ENCODE measurements at regions not wholly inside any gene's neighbourhood (a gene's known extent, or its start where the extent isn't known, plus 50 kb on each side); places are given as distances from the start of the nearest gene placed in this dataset.

DNA sequence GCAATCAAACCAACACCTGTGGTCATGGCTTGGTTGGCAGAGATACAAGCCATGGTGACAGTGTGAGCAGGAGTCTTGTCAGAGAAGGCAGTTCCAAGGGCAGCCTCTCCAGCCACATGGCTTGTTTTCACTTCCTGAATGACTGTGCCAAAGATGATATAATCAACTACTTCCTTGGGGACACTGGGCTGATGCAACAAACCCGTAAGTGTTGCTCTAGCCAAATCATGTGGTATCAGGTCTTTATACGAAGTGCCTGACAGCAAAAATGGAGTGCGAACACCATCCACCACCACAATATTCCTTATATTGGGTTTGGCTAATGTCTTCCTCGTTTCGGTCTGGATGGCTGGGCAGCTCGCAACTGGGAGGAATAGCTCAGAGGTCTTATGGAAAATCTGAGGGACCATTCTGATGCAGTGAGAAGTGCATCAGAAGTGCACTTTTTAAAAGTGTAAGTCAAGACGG is 922.0 kb downstream of the NLGN4X start:
- in situ Hi-C loops (cut with MboI): no loop called here
- POLR2A ChIA-PET: no interaction called here

More for the DNA sequence above, 922.0 kb downstream of the NLGN4X start:
- H3K4me1 ChIP-seq (ENCODE audit: control insufficient read depth, insufficient read depth, low read length): no peaks in the 10 kb centered on the region
- ChIA-PET RAD21 (ENCODE audit: unreplicated experiment) (no interaction called here), CTCF (no interaction called here), SMC1A (ENCODE audit: uncharacterized antibody, unreplicated experiment) (no interaction called here)
- no peak; the same call in 2 of the 3 replicates for ATAC-seq
- no peaks in the 10 kb centered on the region for H3K27me3 ChIP-seq (replicated peaks in 1 of 2; ENCODE audit: control insufficient read depth in 2 of 2, insufficient read depth in 2 of 2, low read length in 1 of 2)
- H3K9ac ChIP-seq (ENCODE audit: control insufficient read depth, insufficient read depth, low read length): no peak overlapping the region
- H3K27ac ChIP-seq (ENCODE audit: control insufficient read depth, insufficient read depth): no peak overlapping the region
- WGBS (ENCODE audit: insufficient coverage, insufficient replicate concordance, low lambda C conversion rate, missing lambda C conversion rate): 29% methylated on average over 7 of the region's 7 CpGs
- no peaks in the 10 kb centered on the region for H3K36me3 ChIP-seq (ENCODE audit: control insufficient read depth in 2 of 2, insufficient read depth in 2 of 2, low read length in 1 of 2)
- no peak for TF ChIP-seq CHD2 (IDR thresholded peaks at IDR 0.05; ENCODE audit: borderline replicate concordance, low read depth, low read length)
- TF ChIP-seq MXI1 (IDR thresholded peaks at IDR 0.05; ENCODE audit: low read depth, low read length): no peak
- no peak for TF ChIP-seq RAD21 (IDR thresholded peaks at IDR 0.05; ENCODE audit: insufficient read depth, low read depth, low read length)
- no peak for TF ChIP-seq BACH1 (IDR thresholded peaks at IDR 0.05; ENCODE audit: borderline replicate concordance)
- no peak for TF ChIP-seq PML (IDR thresholded peaks at IDR 0.05; ENCODE audit: low read length)
- TF ChIP-seq KDM1A (IDR thresholded peaks at IDR 0.05; ENCODE audit: borderline replicate concordance): no peak
- TF ChIP-seq YY1 (IDR thresholded peaks at IDR 0.05; ENCODE audit: low read depth, low read length): no peak
- TF ChIP-seq, protein P1, sequence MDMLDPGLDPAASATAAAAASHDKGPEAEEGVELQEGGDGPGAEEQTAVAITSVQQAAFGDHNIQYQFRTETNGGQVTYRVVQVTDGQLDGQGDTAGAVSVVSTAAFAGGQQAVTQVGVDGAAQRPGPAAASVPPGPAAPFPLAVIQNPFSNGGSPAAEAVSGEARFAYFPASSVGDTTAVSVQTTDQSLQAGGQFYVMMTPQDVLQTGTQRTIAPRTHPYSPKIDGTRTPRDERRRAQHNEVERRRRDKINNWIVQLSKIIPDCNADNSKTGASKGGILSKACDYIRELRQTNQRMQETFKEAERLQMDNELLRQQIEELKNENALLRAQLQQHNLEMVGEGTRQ (IDR thresholded peaks at IDR 0.05; ENCODE audit: borderline replicate concordance, low read depth, low read length): no peak
- TF ChIP-seq, protein P2, sequence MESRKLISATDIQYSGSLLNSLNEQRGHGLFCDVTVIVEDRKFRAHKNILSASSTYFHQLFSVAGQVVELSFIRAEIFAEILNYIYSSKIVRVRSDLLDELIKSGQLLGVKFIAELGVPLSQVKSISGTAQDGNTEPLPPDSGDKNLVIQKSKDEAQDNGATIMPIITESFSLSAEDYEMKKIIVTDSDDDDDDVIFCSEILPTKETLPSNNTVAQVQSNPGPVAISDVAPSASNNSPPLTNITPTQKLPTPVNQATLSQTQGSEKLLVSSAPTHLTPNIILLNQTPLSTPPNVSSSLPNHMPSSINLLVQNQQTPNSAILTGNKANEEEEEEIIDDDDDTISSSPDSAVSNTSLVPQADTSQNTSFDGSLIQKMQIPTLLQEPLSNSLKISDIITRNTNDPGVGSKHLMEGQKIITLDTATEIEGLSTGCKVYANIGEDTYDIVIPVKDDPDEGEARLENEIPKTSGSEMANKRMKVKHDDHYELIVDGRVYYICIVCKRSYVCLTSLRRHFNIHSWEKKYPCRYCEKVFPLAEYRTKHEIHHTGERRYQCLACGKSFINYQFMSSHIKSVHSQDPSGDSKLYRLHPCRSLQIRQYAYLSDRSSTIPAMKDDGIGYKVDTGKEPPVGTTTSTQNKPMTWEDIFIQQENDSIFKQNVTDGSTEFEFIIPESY (IDR thresholded peaks at IDR 0.05): no peak
- TF ChIP-seq, protein P3, sequence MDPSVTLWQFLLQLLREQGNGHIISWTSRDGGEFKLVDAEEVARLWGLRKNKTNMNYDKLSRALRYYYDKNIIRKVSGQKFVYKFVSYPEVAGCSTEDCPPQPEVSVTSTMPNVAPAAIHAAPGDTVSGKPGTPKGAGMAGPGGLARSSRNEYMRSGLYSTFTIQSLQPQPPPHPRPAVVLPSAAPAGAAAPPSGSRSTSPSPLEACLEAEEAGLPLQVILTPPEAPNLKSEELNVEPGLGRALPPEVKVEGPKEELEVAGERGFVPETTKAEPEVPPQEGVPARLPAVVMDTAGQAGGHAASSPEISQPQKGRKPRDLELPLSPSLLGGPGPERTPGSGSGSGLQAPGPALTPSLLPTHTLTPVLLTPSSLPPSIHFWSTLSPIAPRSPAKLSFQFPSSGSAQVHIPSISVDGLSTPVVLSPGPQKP (IDR thresholded peaks at IDR 0.05; ENCODE audit: low read depth, low read length): no peak
- no peak for TF ChIP-seq LARP7 (IDR thresholded peaks at IDR 0.05)
- no peak for TF ChIP-seq ETV6 (conservative IDR thresholded peaks at IDR 0.05 in 1 of 2, IDR thresholded peaks at IDR 0.05 in 1 of 2; ENCODE audit: borderline replicate concordance in 1 of 2, low read depth in 1 of 2)
- TF ChIP-seq, protein P4, sequence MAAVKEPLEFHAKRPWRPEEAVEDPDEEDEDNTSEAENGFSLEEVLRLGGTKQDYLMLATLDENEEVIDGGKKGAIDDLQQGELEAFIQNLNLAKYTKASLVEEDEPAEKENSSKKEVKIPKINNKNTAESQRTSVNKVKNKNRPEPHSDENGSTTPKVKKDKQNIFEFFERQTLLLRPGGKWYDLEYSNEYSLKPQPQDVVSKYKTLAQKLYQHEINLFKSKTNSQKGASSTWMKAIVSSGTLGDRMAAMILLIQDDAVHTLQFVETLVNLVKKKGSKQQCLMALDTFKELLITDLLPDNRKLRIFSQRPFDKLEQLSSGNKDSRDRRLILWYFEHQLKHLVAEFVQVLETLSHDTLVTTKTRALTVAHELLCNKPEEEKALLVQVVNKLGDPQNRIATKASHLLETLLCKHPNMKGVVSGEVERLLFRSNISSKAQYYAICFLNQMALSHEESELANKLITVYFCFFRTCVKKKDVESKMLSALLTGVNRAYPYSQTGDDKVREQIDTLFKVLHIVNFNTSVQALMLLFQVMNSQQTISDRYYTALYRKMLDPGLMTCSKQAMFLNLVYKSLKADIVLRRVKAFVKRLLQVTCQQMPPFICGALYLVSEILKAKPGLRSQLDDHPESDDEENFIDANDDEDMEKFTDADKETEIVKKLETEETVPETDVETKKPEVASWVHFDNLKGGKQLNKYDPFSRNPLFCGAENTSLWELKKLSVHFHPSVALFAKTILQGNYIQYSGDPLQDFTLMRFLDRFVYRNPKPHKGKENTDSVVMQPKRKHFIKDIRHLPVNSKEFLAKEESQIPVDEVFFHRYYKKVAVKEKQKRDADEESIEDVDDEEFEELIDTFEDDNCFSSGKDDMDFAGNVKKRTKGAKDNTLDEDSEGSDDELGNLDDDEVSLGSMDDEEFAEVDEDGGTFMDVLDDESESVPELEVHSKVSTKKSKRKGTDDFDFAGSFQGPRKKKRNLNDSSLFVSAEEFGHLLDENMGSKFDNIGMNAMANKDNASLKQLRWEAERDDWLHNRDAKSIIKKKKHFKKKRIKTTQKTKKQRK (IDR thresholded peaks at IDR 0.05; ENCODE audit: low read depth, low read length): no peak
- H3K9me3 ChIP-seq (replicated peaks; ENCODE audit: control insufficient read depth, insufficient read depth, low read length): no peaks in the 10 kb centered on the region
- H3K4me3 ChIP-seq: no peak overlapping the region
- no peak overlapping the region for H2AFZ ChIP-seq (ENCODE audit: control insufficient read depth, low read depth, low read length)
- DNase-seq (ENCODE audit: low read depth, low spot score): no peak
- H3K4me2 ChIP-seq (ENCODE audit: control insufficient read depth, insufficient read depth): no peak overlapping the region
- intact Hi-C loops (cut with micrococcal nuclease; ENCODE audit: unreplicated experiment): no loop called here
- H3K79me2 ChIP-seq (ENCODE audit: control insufficient read depth, insufficient read depth, low read length): no peaks in the 10 kb centered on the region
- no peaks in the 10 kb centered on the region for H4K20me1 ChIP-seq (ENCODE audit: control insufficient read depth, insufficient read depth)
- no TSS peak for BruUV-seq (replicated peaks)
- FAIRE-seq: no peak

All from GM12878 (cell line).